ENCODE measurements at regions not wholly inside any gene's neighbourhood (a gene's known extent, or its start where the extent isn't known, plus 50 kb on each side); places are given as distances from the start of the nearest gene placed in this dataset.

DNA sequence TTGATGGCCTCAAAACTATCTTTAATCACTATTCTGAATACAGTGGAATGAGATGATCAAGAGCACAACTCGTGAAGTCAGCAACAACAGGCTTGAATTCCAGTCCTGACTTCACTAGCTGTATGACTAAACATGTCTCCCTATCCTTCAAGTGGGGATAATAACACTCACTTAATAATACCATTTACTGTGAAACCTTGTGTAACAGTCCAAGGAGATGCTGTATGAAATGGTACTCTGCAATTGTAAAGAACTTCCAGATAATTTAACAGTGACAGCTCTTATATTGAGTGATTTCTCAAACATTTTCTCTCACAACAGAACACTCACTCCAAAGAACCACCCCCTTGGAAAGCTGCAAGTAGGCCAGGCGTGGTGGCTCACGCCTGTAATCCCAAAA, 823.1 kb downstream of the DIAPH3 start:
- ChIA-PET POLR2A (no interaction called here), CTCF (no interaction called here)
- no peaks in the 10 kb centered on the region for H3K27me3 ChIP-seq (ENCODE audit: insufficient read depth)
- H3K27ac ChIP-seq (ENCODE audit: low read depth in 2 of 2, low read length in 1 of 2) = no peak overlapping the region
- peaks cover 0 to 2% of the 10 kb centered on the region in 2 experiments; a peak in 1 of 4 replicates for H3K4me1 ChIP-seq (ENCODE audit: control insufficient read depth in 1 of 2, insufficient read depth in 2 of 2, low read depth in 1 of 2, low read length in 1 of 2)
- H3F3A ChIP-seq (replicated peaks; ENCODE audit: insufficient read depth) = no peaks in the 10 kb centered on the region
- H3K4me3 ChIP-seq (ENCODE audit: low read depth in 2 of 2, low read length in 1 of 2) = no peak overlapping the region
- WGBS (ENCODE audit: low lambda C conversion rate) = 78% methylated on average over 3 of the region's 3 CpGs
- H3K9ac ChIP-seq = no peak overlapping the region
- H4K20me1 ChIP-seq (ENCODE audit: insufficient read depth) = no peaks in the 10 kb centered on the region
- no peaks in the 10 kb centered on the region for H3K36me3 ChIP-seq (replicated peaks in 1 of 2; ENCODE audit: control insufficient read depth in 1 of 2, insufficient read depth in 2 of 2, low read length in 1 of 2)
- no peak overlapping the region for H3K4me2 ChIP-seq
- no peaks in the 10 kb centered on the region for H3K9me3 ChIP-seq
- no peaks in the 10 kb centered on the region for H3K79me2 ChIP-seq (ENCODE audit: insufficient read depth)
- TF ChIP-seq, protein P1, sequence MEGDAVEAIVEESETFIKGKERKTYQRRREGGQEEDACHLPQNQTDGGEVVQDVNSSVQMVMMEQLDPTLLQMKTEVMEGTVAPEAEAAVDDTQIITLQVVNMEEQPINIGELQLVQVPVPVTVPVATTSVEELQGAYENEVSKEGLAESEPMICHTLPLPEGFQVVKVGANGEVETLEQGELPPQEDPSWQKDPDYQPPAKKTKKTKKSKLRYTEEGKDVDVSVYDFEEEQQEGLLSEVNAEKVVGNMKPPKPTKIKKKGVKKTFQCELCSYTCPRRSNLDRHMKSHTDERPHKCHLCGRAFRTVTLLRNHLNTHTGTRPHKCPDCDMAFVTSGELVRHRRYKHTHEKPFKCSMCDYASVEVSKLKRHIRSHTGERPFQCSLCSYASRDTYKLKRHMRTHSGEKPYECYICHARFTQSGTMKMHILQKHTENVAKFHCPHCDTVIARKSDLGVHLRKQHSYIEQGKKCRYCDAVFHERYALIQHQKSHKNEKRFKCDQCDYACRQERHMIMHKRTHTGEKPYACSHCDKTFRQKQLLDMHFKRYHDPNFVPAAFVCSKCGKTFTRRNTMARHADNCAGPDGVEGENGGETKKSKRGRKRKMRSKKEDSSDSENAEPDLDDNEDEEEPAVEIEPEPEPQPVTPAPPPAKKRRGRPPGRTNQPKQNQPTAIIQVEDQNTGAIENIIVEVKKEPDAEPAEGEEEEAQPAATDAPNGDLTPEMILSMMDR (IDR thresholded peaks at IDR 0.05) = no peak
- TF ChIP-seq MXI1 (IDR thresholded peaks at IDR 0.05; ENCODE audit: low read depth, low read length) (no peak), GATA2 (CRISPR knock-in tag; IDR thresholded peaks at IDR 0.05) (no peak), TEAD4 (IDR thresholded peaks at IDR 0.05; ENCODE audit: borderline replicate concordance, insufficient read depth) (no peak)
- H2AFZ ChIP-seq (ENCODE audit: low read depth) = no peak overlapping the region
- no peak for DNase-seq
- no peaks in the 10 kb centered on the region for H3K9me2 ChIP-seq

DNA sequence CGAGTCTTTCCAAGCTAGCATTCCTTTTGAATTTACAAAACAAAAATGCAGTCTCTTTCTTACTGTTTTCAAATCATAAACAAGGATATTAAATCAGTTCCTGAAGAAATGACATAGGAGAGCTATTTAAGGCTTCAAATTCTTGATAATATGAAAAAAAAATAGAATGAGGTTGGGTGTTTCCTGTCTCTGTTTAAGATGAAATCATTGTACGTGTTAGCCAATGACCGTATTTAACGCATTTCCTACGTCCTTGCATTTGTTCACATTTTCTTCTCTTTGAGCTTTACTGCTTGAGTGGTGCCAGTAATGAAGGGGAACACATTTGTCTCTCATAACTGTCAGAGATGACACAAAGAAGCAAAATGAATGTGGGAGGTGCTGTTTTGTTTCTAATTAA, 821.3 kb downstream of the DIAPH3 start:
- CTCF ChIA-PET = interaction anchor here (0.6 to 1.7 kb wide), 4 partner anchors 24 to 967 kb away, joined by 3 to 5 read pairs (median 3); no protein-coding TSS in a partner anchor
- H3K9me2 ChIP-seq = no peaks in the 10 kb centered on the region
- POLR2A ChIA-PET = no interaction called here
- no peaks in the 10 kb centered on the region for H3F3A ChIP-seq (replicated peaks; ENCODE audit: insufficient read depth)
- no peak for DNase-seq
- H3K79me2 ChIP-seq (ENCODE audit: insufficient read depth) = no peaks in the 10 kb centered on the region
- 69% methylated on average over 5 of the region's 5 CpGs for WGBS (ENCODE audit: low lambda C conversion rate)
- no peaks in the 10 kb centered on the region for H4K20me1 ChIP-seq (ENCODE audit: insufficient read depth)
- H3K4me3 ChIP-seq (ENCODE audit: low read depth in 2 of 2, low read length in 1 of 2) = no peak overlapping the region
- no peaks in the 10 kb centered on the region for H3K27me3 ChIP-seq (ENCODE audit: insufficient read depth)
- no peak overlapping the region for H3K27ac ChIP-seq (ENCODE audit: low read depth in 2 of 2, low read length in 1 of 2)
- H3K9ac ChIP-seq = no peak overlapping the region
- no peak overlapping the region for H2AFZ ChIP-seq (ENCODE audit: low read depth)
- TF ChIP-seq, protein P2, sequence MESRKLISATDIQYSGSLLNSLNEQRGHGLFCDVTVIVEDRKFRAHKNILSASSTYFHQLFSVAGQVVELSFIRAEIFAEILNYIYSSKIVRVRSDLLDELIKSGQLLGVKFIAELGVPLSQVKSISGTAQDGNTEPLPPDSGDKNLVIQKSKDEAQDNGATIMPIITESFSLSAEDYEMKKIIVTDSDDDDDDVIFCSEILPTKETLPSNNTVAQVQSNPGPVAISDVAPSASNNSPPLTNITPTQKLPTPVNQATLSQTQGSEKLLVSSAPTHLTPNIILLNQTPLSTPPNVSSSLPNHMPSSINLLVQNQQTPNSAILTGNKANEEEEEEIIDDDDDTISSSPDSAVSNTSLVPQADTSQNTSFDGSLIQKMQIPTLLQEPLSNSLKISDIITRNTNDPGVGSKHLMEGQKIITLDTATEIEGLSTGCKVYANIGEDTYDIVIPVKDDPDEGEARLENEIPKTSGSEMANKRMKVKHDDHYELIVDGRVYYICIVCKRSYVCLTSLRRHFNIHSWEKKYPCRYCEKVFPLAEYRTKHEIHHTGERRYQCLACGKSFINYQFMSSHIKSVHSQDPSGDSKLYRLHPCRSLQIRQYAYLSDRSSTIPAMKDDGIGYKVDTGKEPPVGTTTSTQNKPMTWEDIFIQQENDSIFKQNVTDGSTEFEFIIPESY (IDR thresholded peaks at IDR 0.05; ENCODE audit: borderline replicate concordance, low read depth) = no peak
- no peak for TF ChIP-seq MEF2A (IDR thresholded peaks at IDR 0.05; ENCODE audit: borderline replicate concordance, low read depth)
- TF ChIP-seq, protein P3, sequence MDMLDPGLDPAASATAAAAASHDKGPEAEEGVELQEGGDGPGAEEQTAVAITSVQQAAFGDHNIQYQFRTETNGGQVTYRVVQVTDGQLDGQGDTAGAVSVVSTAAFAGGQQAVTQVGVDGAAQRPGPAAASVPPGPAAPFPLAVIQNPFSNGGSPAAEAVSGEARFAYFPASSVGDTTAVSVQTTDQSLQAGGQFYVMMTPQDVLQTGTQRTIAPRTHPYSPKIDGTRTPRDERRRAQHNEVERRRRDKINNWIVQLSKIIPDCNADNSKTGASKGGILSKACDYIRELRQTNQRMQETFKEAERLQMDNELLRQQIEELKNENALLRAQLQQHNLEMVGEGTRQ (IDR thresholded peaks at IDR 0.05; ENCODE audit: borderline replicate concordance, low read depth, low read length) = no peak
- TF ChIP-seq, protein P1 (IDR thresholded peaks at IDR 0.05) = no peak
- TF ChIP-seq, protein P4, sequence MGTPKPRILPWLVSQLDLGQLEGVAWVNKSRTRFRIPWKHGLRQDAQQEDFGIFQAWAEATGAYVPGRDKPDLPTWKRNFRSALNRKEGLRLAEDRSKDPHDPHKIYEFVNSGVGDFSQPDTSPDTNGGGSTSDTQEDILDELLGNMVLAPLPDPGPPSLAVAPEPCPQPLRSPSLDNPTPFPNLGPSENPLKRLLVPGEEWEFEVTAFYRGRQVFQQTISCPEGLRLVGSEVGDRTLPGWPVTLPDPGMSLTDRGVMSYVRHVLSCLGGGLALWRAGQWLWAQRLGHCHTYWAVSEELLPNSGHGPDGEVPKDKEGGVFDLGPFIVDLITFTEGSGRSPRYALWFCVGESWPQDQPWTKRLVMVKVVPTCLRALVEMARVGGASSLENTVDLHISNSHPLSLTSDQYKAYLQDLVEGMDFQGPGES (IDR thresholded peaks at IDR 0.05; ENCODE audit: low read depth, low read length) = no peak
- TF ChIP-seq, protein P5, sequence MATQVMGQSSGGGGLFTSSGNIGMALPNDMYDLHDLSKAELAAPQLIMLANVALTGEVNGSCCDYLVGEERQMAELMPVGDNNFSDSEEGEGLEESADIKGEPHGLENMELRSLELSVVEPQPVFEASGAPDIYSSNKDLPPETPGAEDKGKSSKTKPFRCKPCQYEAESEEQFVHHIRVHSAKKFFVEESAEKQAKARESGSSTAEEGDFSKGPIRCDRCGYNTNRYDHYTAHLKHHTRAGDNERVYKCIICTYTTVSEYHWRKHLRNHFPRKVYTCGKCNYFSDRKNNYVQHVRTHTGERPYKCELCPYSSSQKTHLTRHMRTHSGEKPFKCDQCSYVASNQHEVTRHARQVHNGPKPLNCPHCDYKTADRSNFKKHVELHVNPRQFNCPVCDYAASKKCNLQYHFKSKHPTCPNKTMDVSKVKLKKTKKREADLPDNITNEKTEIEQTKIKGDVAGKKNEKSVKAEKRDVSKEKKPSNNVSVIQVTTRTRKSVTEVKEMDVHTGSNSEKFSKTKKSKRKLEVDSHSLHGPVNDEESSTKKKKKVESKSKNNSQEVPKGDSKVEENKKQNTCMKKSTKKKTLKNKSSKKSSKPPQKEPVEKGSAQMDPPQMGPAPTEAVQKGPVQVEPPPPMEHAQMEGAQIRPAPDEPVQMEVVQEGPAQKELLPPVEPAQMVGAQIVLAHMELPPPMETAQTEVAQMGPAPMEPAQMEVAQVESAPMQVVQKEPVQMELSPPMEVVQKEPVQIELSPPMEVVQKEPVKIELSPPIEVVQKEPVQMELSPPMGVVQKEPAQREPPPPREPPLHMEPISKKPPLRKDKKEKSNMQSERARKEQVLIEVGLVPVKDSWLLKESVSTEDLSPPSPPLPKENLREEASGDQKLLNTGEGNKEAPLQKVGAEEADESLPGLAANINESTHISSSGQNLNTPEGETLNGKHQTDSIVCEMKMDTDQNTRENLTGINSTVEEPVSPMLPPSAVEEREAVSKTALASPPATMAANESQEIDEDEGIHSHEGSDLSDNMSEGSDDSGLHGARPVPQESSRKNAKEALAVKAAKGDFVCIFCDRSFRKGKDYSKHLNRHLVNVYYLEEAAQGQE (IDR thresholded peaks at IDR 0.05; ENCODE audit: low read depth, low read length) = no peak
- H3K4me2 ChIP-seq = no peak overlapping the region
- H3K36me3 ChIP-seq (replicated peaks in 1 of 2; ENCODE audit: control insufficient read depth in 1 of 2, insufficient read depth in 2 of 2, low read length in 1 of 2) = no peaks in the 10 kb centered on the region
- H3K4me1 ChIP-seq (ENCODE audit: control insufficient read depth in 1 of 2, insufficient read depth in 2 of 2, low read depth in 1 of 2, low read length in 1 of 2) = peaks cover 0 to 2% of the 10 kb centered on the region in 2 experiments; a peak in 1 of 4 replicates
- no peaks in the 10 kb centered on the region for H3K9me3 ChIP-seq
